KG1 (cell line): ENCODE measurements at regions not wholly inside any gene's neighbourhood (a gene's known extent, or its start where the extent isn't known, plus 50 kb on each side); places are given as distances from the start of the nearest gene placed in this dataset.
"Not testable (repeated sequence)": the region's sequence is repeated elsewhere in the genome, so short reads cannot be mapped to it uniquely, and the experiment has no call there.

ENCODE experiments used
- DNase-seq: peaks from one replicate; lab custom pipeline; 2025; lab: John Stamatoyannopoulos, UW

- DNase-seq, result no peak
Observed at GRCh38 chr12:23259558-23259957, 634.6 kb downstream of the ETNK1 start.

GRCh38 chr12:23262670-23263069 lies 637.7 kb downstream of the ETNK1 start:
- no peak for DNase-seq

- DNase-seq, result no peak
Observed at GRCh38 chr12:23277831-23278230, 652.9 kb downstream of the ETNK1 start.

GRCh38 chr12:23281295-23281694 lies 656.3 kb downstream of the ETNK1 start:
- DNase-seq, result no peak

- DNase-seq, result no peak
Observed at GRCh38 chr12:23282701-23283100, 657.7 kb downstream of the ETNK1 start.

- DNase-seq, result not testable (repeated sequence)
Observed at GRCh38 chr12:23285764-23286530, 661.0 kb downstream of the ETNK1 start.

- DNase-seq, result no peak
Observed at GRCh38 chr12:23290627-23291330, 658.7 kb downstream of the SOX5 start.

- no peak for DNase-seq
Observed at GRCh38 chr12:23303220-23303619, 646.2 kb downstream of the SOX5 start.

GRCh38 chr12:23303821-23304220 lies 645.6 kb downstream of the SOX5 start:
- no peak for DNase-seq

- DNase-seq, result no peak
Observed at GRCh38 chr12:23333938-23334337, 615.5 kb downstream of the SOX5 start.

GRCh38 chr12:23335593-23335992 lies 613.9 kb downstream of the SOX5 start:
- DNase-seq, result no peak

GRCh38 chr12:23337213-23337612 lies 612.3 kb downstream of the SOX5 start:
- no peak for DNase-seq

- no peak for DNase-seq
Observed at GRCh38 chr12:23340351-23340750, 609.1 kb downstream of the SOX5 start.

- DNase-seq, result no peak
Observed at GRCh38 chr12:23342407-23342806, 607.1 kb downstream of the SOX5 start.

GRCh38 chr12:23349564-23349963 lies 599.9 kb downstream of the SOX5 start:
- no peak for DNase-seq

GRCh38 chr12:23350808-23351207 lies 598.7 kb downstream of the SOX5 start:
- no peak for DNase-seq

- no peak for DNase-seq
Observed at GRCh38 chr12:23352670-23353069, 596.8 kb downstream of the SOX5 start.

GRCh38 chr12:23354800-23355199 lies 594.7 kb downstream of the SOX5 start:
- DNase-seq, result no peak

GRCh38 chr12:23356440-23356839 lies 593.0 kb downstream of the SOX5 start:
- no peak for DNase-seq

GRCh38 chr12:23356927-23357708 lies 592.4 kb downstream of the SOX5 start:
- no peak for DNase-seq

GRCh38 chr12:23359975-23360701 lies 589.3 kb downstream of the SOX5 start:
- DNase-seq, result no peak

GRCh38 chr12:23361971-23362370 lies 587.5 kb downstream of the SOX5 start:
- no peak for DNase-seq
